Hepatocyte (in vitro differentiated cells): ENCODE measurements at regions not wholly inside any gene's neighbourhood (a gene's known extent, or its start where the extent isn't known, plus 50 kb on each side); places are given as distances from the start of the nearest gene placed in this dataset.

Experiments
- DNase-seq: peaks from one replicate; pipeline ENCODE4 v3.0.0-alpha.2; 2016; ENCODE audit warnings: low spot score
- H2AFZ ChIP-seq: fragments of 200-600 bp; sonication (generic); 2 replicates; pipeline ENCODE4 v1.6.0; 2016; ENCODE audit warnings: antibody characterized with exemption, mild to moderate bottlenecking
- H3K27ac ChIP-seq: fragments of 200-600 bp; sonication (generic); 2 replicates; pipeline ENCODE4 v1.5.1; 2016; ENCODE audit warnings: mild to moderate bottlenecking
- H3K27me3 ChIP-seq: fragments of 200-600 bp; sonication (generic); 2 replicates; pipeline ENCODE4 v1.6.1; 2016
- H3K36me3 ChIP-seq: fragments of 200-600 bp; sonication (generic); replicated peaks from 2 replicates; pipeline ENCODE4 v1.5.1; 2016; ENCODE audit warnings: low read depth; ENCODE audit not compliant: insufficient read depth
- H3K4me1 ChIP-seq: fragments of 200-600 bp; sonication (generic); 2 replicates; pipeline ENCODE4 v1.5.1; 2016; ENCODE audit warnings: mild to moderate bottlenecking, moderate library complexity; ENCODE audit not compliant: insufficient read depth
- H3K4me2 ChIP-seq: fragments of 200-600 bp; sonication (generic); 2 replicates; pipeline ENCODE4 v1.6.0; 2016
- H3K4me3 ChIP-seq: fragments of 200-600 bp; sonication (generic); 2 replicates; pipeline ENCODE4 v1.5.1; 2016; ENCODE audit warnings: mild to moderate bottlenecking
- H3K79me2 ChIP-seq: fragments of 200-600 bp; sonication (generic); 2 replicates; pipeline ENCODE4 v1.6.0; 2017; ENCODE audit warnings: mild to moderate bottlenecking
- H3K9me2 ChIP-seq: fragments of 200-600 bp; sonication (generic); replicated peaks from 2 replicates; pipeline ENCODE4 v1.6.0; 2017; ENCODE audit warnings: mild to moderate bottlenecking; ENCODE audit not compliant: insufficient read depth
- H3K9me3 ChIP-seq: fragments of 200-600 bp; sonication (generic); 2 replicates; pipeline ENCODE4 v1.5.1; 2016; ENCODE audit warnings: low read depth, mild to moderate bottlenecking
- H4K20me1 ChIP-seq: fragments of 200-600 bp; sonication (generic); 2 replicates; pipeline ENCODE4 v1.6.0; 2016; ENCODE audit warnings: mild to moderate bottlenecking; ENCODE audit not compliant: insufficient read depth, poor library complexity, severe bottlenecking
- CTCF ChIP-seq: fragments of 200-600 bp; sonication (generic); IDR thresholded peaks from 2 replicates; pipeline ENCODE4 v1.5.1; 2016; ENCODE audit warnings: antibody characterized with exemption, mild to moderate bottlenecking; ENCODE audit not compliant: poor library complexity
- EZH2 ChIP-seq: fragments of 200-600 bp; sonication (generic); IDR thresholded peaks from 2 replicates; pipeline ENCODE4 v1.6.1; 2016; ENCODE audit warnings: antibody characterized with exemption, mild to moderate bottlenecking, borderline replicate concordance
- EZH2phosphoT487 ChIP-seq: fragments of 200-600 bp; sonication (generic); IDR thresholded peaks from one replicate; pipeline ENCODE4 v1.6.1; 2018; ENCODE audit warnings: antibody characterized with exemption, mild to moderate bottlenecking, low read depth, moderate library complexity; ENCODE audit not compliant: unreplicated experiment, severe bottlenecking
- WGBS: methylation state at CpG from one replicate; pipeline ENCODE4 v1.1.6; 2016; ENCODE audit warnings: low lambda C conversion rate; ENCODE audit errors: missing lambda C conversion rate; 5-methylcytosine and 5-hydroxymethylcytosine counted together

- no peaks in the 10 kb centered on the region for H4K20me1 ChIP-seq
- no peaks in the 10 kb centered on the region for H3K9me3 ChIP-seq
- no peaks in the 10 kb centered on the region for H3K9me2 ChIP-seq
- DNase-seq: no peak
- 93% methylated on average over 3 of the region's 3 CpGs for WGBS
- no peak overlapping the region for H3K4me2 ChIP-seq
- H3K4me3 ChIP-seq: no peak overlapping the region
- H3K27me3 ChIP-seq: no peaks in the 10 kb centered on the region
- no peak overlapping the region for H3K27ac ChIP-seq
- no peak overlapping the region for H2AFZ ChIP-seq
- no peaks in the 10 kb centered on the region for H3K79me2 ChIP-seq
- H3K36me3 ChIP-seq: no peaks in the 10 kb centered on the region
- H3K4me1 ChIP-seq: no peaks in the 10 kb centered on the region
- TF ChIP-seq EZH2phosphoT487 (no peak), EZH2 (no peak), CTCF (no peak)
Observed at GRCh38 chr13:102538938-102539337, 57.8 kb upstream of the TPP2 start.

DNA sequence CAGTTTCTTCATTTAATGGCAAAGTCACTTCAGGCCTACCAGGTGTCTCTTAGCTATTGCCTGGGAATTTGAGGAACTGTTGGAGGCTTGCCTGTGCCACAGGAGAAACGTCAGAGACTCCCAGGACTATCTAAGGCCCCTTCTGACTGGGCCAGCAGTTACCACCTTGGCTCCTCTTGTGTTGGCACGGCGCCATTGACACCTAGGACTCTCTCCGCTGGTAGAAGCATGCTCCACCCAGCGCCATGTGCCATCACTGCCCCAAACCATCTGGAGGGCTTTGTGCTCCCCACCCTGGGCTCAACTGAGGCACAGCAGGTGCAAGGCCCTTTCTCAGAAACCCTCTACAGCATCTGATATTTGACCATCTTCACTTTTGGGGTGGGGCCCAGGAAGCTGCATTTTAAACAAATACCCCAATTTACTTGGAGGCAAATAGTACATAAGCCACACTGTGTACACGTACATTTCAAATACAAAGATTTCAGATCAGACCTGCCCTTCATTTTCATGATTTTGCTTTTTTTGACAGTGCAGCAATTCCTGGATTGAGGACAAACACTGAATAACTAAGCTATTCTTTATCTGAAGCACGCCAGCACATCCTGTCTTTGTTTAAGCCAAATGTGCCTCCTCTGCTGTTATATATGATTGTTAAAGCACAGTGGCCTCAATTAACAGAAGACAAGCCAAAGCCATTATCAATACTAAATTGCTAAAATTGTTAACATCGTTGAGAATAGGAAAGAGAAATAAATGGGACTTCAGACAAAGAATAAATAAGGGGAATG lies 59.9 kb upstream of the TPP2 start:
- no peaks in the 10 kb centered on the region for H3K9me2 ChIP-seq

DNA sequence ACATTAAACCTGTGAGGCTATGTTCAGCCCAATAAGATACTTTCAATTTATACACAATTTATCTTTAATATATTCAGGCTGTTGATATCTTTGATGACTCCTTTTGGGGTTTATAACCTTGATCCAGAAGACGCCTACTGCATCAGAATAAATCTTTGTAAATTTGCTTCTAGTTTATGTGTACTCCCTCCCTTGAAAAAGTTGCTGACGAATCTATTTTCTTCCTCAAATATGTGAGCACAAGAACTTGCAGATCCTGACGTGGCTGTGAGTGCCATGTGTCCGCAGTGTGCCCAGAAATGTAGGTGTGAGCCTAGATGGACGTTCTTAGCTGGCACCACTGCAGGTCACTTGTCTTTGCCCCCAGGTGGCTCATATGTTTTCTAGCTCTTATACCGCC lies 60.6 kb upstream of the TPP2 start:
- no peaks in the 10 kb centered on the region for H3K79me2 ChIP-seq
- no peak overlapping the region for H3K4me3 ChIP-seq
- no peaks in the 10 kb centered on the region for H3K27me3 ChIP-seq
- no peak for DNase-seq
- no peaks in the 10 kb centered on the region for H3K9me2 ChIP-seq
- no peaks in the 10 kb centered on the region for H3K9me3 ChIP-seq
- H4K20me1 ChIP-seq: no peaks in the 10 kb centered on the region
- H3K36me3 ChIP-seq: no peaks in the 10 kb centered on the region
- WGBS: 83% methylated on average over 6 of the region's 6 CpGs
- H2AFZ ChIP-seq: no peak overlapping the region
- H3K4me2 ChIP-seq: no peak overlapping the region
- no peaks in the 10 kb centered on the region for H3K4me1 ChIP-seq
- H3K27ac ChIP-seq: no peak overlapping the region
- TF ChIP-seq CTCF: no peak
- TF ChIP-seq EZH2phosphoT487: no peak
- TF ChIP-seq EZH2: no peak

More for the DNA sequence above, 59.9 kb upstream of the TPP2 start:
- H4K20me1 ChIP-seq: no peaks in the 10 kb centered on the region
- H3K4me1 ChIP-seq: no peaks in the 10 kb centered on the region
- no peaks in the 10 kb centered on the region for H3K27me3 ChIP-seq
- TF ChIP-seq CTCF (no peak), EZH2phosphoT487 (no peak), EZH2 (no peak)
- DNase-seq: no peak
- H3K9me3 ChIP-seq: no peaks in the 10 kb centered on the region
- no peak overlapping the region for H3K27ac ChIP-seq
- H3K4me2 ChIP-seq: no peak overlapping the region
- H2AFZ ChIP-seq: no peak overlapping the region
- WGBS: 84% methylated on average over 8 of the region's 8 CpGs
- H3K79me2 ChIP-seq: no peaks in the 10 kb centered on the region
- H3K36me3 ChIP-seq: no peaks in the 10 kb centered on the region
- no peak overlapping the region for H3K4me3 ChIP-seq
